HG03175 (cell line): ENCODE measurements at regions not wholly inside any gene's neighbourhood (a gene's known extent, or its start where the extent isn't known, plus 50 kb on each side); places are given as distances from the start of the nearest gene placed in this dataset.
"Not testable (repeated sequence)": the region's sequence is repeated elsewhere in the genome, so short reads cannot be mapped to it uniquely, and the experiment has no call there.

Experiments
- ATAC-seq: cut with Tn5 transposase; IDR thresholded peaks from one replicate; pipeline ENCODE4 v1.9.1; 2021; ENCODE audit warnings: mild to moderate bottlenecking, moderate library complexity; ENCODE audit not compliant: unreplicated experiment

GRCh38 chr12:92987362-92987761, 58.3 kb upstream of the EEA1 start:
- no peak for ATAC-seq

GRCh38 chr12:92987846-92988621, 58.9 kb upstream of the EEA1 start:
- peak; percentile 89 for ATAC-seq

GRCh38 chr12:92988622-92989130, 59.6 kb upstream of the EEA1 start:
- no peak for ATAC-seq

DNA sequence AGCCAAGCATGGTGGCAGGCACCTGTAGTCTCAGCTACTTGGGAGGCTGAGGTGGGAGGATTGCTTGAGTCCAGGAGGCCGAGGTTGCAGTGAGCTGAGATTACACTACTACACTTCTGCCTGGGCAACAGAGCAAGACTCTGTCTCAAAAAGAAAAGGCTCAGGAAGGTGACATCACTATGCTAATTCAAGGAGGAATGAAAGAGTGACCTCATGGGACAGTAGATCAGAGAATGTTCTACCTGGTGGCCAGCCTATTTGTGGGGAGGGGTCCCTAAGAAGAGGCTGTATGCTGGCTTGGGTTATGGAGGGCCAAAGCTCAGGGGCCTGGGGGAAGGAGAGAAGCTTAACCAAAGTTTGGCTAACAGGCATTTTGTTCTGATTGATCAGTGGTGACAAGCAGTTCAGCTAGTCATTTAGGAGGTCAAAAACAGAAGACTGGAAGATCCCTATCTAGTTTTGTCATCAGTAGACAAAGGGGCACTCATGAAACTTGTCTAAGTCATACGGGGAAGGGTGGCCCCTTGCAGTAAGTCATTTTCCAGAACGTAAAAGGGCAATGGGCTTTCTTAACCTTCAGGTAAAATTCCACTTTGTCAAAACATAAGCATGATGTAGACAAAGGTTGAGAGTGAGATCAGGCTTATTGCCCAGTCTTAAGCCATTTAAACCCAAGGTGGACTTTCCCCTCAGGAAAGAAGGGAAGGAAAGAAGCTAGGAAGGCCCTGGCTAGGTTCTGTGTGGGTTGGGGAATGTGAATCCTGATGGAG, 60.8 kb upstream of the EEA1 start:
- no peak for ATAC-seq

- no peak for ATAC-seq
Observed at GRCh38 chr12:92991134-92991533, 62.0 kb upstream of the EEA1 start.

DNA sequence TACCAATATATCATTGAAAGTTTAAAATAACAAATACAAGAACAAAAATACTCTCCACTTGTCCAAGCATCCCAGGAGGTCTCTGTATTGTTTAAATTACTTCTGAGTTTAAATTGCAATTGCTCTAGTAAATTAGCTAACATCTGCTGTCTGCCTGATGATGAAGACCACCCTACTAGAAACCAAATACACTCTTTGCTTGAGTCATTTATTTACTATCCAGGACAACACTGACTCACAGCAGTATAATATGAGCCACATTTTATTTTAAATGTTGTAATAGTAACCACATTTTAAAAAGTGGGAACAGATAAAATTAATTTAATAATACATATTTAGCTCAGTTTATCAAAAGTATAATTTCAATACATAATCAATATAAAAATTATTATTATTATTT, 62.9 kb upstream of the EEA1 start:
- ATAC-seq = no peak

DNA sequence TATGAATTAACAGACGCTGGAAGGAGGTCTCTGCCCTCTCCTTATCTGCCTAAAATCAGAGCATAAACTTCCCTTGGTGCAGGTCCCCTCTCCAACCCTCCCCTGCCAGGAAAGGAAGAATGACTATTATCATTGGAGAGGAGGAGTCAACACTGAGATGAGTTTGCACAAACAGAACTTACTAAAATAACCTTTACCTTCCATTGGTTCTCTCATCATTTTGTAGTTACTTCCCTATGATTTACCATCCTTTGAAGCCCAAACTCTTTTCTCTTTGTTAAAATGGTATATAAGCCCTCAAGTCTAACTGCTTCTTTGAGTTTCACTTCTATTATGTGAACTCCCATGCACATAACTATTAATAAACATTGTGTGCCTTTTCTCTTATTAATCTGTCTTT, 64.2 kb upstream of the EEA1 start:
- no peak for ATAC-seq

- ATAC-seq = peak; percentile 82
Observed at GRCh38 chr12:92995258-92995903, 66.3 kb upstream of the EEA1 start.

- no peak for ATAC-seq
Observed at GRCh38 chr12:93000026-93000425, 70.9 kb upstream of the EEA1 start.

GRCh38 chr12:93001407-93001806, 72.3 kb upstream of the EEA1 start:
- no peak for ATAC-seq

- ATAC-seq = no peak
Observed at GRCh38 chr12:93002293-93003054, 73.4 kb upstream of the EEA1 start.

DNA sequence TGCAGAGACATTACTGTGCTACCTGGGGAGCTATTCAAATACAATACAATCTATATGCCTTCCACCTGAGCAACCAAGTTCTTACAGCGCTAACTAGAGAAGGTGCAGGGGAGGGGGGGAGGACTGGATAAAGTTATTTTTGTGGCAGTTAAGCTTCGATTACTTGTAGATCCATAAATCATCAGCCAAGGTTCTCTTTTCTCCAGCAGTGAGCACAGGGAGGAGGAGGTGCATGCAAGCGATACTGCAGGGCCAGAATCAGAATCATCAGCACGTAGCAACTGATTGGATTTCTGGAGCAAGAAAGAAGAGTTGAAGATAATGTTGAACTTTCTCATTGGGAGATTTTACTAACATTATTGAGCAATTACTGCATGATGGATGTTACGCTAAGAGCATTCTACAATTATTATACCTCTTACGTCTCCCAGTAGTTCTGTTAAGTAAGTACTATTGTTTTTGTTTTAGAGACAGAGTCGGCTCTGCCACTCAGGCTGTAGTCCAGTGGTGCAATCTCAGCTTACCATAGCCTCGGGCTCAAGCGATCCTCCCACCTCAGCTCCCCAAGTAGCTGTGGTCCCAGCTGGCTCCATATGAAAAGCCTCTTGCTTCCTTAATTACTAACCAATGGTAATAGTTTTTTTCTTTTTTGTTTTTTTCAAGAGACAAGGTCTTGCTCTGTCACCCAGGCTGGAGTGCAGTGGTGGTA, 74.6 kb upstream of the EEA1 start:
- ATAC-seq = no peak

GRCh38 chr12:93005928-93006392, 76.9 kb upstream of the EEA1 start:
- ATAC-seq = no peak

DNA sequence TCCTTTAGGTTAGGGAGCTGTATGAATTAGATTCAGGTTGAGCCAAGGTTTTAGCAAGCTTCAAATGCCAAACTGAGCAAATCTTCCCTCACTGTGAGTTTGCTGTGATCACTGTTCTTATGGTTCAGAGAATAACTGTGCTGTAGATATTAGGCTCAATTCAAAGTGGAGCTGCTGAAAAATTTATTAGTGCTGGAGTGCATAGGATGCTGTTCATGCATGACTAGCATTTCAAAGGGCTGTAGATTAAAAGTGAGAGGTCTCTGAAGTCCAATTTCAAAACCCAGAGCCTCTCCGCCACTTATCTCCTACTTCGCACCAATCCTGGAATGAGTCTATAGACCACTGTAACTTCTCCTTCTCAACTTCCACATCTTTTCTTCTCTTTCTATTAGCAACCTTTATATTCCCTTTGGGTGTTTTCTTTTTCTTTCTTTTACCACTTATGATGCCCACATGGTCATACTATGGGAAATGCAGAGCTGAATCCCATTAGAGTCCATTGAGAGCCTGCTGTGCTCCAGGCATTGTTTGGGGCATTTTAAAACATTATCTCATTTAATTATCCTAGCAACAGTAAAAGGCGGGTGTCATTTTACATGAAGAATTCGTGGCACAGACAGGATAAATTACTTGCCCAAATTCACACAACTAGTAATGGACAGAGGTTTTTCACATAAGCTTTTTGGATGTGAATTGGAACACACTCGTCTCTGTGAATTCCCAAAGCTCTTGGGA, 77.5 kb upstream of the EEA1 start:
- ATAC-seq = no peak

GRCh38 chr12:93007544-93007943, 78.4 kb upstream of the EEA1 start:
- no peak for ATAC-seq

DNA sequence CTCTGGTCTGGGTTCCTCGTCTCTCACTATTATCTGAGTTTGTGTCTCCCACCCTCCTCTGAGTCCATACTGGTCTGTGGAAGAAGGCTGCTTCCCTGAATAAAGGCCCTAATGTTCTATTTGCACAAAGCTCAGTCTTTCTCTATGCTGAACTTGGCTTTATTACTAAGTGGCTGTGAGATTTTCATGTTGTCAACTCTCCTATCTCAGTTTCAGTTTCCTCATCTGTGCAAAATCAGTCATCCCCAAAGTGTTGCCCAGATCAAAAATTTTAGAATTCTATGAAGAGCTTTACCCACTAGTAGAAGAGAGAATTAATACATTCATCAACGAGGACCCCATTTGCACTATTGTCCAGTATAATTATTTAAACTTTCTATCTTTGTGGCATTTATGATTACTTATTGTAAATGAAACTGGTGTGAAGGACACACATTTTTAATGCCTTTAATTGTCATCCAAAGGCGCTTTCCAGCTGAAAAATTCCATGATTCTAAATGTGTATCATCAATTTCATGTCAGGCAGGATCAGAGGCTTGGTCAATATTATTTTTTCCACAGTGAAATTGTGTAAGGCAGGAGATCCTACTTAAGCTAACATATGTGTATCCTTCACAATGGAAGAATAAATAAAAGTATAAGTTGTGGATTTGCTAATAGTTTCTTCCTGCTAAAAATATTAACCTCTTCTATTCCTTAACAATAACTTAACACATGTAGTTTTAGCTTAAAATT, 79.1 kb upstream of the EEA1 start:
- ATAC-seq = peak; percentile 84

DNA sequence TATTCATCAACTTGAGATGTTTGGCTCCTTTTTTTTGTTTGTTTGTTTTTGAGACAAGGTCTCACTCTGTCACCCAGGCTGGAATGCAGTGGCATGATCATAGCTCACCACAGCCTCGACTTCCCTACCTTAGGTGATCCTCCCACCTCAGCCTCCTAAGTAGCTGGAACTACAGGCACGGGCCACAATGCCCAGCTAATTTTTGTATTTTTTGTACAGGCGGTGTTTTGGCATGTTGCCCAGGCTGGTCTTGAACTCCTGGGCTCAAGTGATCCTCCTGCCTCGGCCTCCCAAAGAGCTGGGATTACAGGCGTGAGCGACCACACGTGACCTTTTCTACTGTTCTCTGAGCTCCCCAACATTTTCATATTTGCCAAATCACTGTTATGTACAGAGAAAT, 79.8 kb upstream of the EEA1 start:
- not testable (repeated sequence) for ATAC-seq

GRCh38 chr12:93009533-93009932, 80.4 kb upstream of the EEA1 start:
- ATAC-seq = peak; percentile 37

DNA sequence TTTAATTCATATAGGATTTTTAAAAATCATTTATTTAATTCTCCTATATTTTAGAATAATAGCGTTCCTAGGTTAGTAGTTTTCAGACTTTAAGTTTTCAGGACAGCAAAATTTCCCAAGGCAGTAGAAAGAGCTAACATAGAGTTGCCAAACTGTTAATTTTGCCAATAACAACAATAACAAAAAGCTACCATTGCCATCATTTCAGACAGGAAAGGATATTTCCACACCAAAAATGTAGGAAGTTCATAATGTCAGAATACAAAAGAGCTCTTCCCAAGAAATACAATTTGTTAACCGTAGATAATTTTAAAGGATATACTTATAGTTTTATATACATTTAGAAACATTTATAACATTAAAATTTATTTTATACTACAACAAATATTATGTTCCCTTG, 81.4 kb upstream of the EEA1 start:
- ATAC-seq = no peak
